ENCODE measurements at regions not wholly inside any gene's neighbourhood (a gene's known extent, or its start where the extent isn't known, plus 50 kb on each side); places are given as distances from the start of the nearest gene placed in this dataset.

DNA sequence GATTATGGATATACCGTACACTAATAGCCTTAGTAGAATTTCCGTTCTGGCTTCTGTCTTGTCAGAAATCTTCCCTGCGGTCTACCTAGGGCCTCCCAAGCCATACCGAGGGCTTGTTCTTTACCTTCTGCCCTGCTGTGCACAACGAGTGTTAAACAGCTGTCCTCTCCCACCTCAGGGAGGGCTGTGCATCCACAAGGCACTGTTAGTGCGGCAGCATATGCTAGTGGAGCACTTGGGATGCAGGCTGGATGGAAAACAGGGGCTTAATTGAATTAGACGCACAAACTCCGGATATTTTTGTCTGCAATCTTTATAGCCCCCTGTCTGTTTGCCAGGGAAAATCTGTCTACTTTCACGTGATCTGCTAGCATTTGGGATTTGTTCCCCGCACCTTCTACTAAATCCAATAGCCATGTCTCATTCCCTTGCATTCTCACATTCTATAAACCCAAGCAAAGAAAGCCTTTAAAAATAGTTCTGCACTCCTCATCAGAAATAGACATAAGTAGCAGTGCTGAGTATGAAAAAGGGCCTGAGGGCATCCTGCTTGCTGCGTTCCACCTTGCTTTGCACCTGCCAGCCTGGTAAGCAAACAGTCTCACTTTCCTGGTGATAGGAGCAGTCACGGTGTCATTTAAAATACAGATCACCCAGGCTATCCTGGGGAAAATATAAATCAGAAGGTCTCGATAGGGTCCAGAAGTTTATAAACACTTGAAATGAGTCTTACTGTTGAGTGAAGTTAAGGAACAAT lies 382.6 kb downstream of the RASEF start:
- Mint-ChIP-seq H3K27me3 (ENCODE audit: low read depth) (no peaks in the 10 kb centered on the region), H3K4me1 (no peaks in the 10 kb centered on the region), H3K27ac (ENCODE audit: unreplicated experiment) (no peak overlapping the region), H3K36me3 (ENCODE audit: low read depth) (no peaks in the 10 kb centered on the region), H3K9me3 (peaks cover 2% of the 10 kb centered on the region), H3K4me3 (no peak overlapping the region)
- DNase-seq (ENCODE audit: low read depth, low spot score), result no peak
- TF ChIP-seq, protein P1, sequence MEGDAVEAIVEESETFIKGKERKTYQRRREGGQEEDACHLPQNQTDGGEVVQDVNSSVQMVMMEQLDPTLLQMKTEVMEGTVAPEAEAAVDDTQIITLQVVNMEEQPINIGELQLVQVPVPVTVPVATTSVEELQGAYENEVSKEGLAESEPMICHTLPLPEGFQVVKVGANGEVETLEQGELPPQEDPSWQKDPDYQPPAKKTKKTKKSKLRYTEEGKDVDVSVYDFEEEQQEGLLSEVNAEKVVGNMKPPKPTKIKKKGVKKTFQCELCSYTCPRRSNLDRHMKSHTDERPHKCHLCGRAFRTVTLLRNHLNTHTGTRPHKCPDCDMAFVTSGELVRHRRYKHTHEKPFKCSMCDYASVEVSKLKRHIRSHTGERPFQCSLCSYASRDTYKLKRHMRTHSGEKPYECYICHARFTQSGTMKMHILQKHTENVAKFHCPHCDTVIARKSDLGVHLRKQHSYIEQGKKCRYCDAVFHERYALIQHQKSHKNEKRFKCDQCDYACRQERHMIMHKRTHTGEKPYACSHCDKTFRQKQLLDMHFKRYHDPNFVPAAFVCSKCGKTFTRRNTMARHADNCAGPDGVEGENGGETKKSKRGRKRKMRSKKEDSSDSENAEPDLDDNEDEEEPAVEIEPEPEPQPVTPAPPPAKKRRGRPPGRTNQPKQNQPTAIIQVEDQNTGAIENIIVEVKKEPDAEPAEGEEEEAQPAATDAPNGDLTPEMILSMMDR (conservative IDR thresholded peaks at IDR 0.05), result no peak

DNA sequence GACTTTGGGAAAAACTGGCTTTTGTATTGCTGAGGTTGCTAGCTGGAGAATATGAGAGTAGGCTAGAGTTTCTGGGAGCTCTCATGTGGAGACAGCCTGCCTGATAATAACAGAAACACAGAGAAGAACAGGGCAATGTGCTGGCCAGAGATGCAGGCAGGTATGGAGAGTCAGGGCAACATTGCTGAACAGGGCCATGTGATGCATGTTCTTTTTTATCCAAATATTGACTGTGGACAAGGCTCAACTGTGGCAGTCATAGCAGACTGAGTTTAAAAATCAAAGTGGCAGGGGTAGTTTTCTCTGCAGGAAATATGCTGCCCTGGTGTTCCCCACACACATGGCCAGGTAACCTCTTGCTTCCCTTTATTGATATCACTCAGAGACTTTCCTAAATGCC lies 381.1 kb downstream of the RASEF start:
- TF ChIP-seq, protein P1 (conservative IDR thresholded peaks at IDR 0.05), result no peak
- Mint-ChIP-seq H3K4me3 (no peak overlapping the region), H3K4me1 (no peaks in the 10 kb centered on the region), H3K27ac (ENCODE audit: unreplicated experiment) (no peak overlapping the region), H3K9me3 (peaks cover 2% of the 10 kb centered on the region), H3K27me3 (ENCODE audit: low read depth) (no peaks in the 10 kb centered on the region), H3K36me3 (ENCODE audit: low read depth) (no peaks in the 10 kb centered on the region)
- DNase-seq (ENCODE audit: low read depth, low spot score), result no peak

DNA sequence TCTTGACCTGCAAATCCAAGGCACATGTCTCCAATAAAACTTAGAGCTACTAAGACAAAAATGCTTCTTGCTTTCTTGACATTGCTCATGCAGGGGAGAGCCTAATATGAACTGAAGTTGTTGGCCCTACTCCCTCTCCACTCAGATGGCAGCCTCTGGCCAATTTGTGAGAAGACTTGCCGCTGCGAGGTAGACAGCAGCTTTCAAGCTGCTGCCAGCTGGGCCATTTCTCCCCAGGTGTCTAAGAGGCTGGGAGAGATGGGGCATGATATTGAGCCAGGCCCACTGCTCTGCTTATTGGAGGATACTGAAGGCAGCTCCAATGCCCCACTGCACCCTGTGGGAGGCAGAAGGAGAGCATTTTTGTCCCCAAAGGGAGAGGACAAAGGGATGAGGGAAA lies 380.5 kb downstream of the RASEF start:
- Mint-ChIP-seq H3K9me3 (peaks cover 2% of the 10 kb centered on the region), H3K36me3 (ENCODE audit: low read depth) (no peaks in the 10 kb centered on the region), H3K4me1 (no peaks in the 10 kb centered on the region), H3K27ac (ENCODE audit: unreplicated experiment) (no peak overlapping the region), H3K27me3 (ENCODE audit: low read depth) (no peaks in the 10 kb centered on the region), H3K4me3 (no peak overlapping the region)
- DNase-seq (ENCODE audit: low read depth, low spot score), result no peak
- TF ChIP-seq, protein P1 (conservative IDR thresholded peaks at IDR 0.05), result no peak

DNA sequence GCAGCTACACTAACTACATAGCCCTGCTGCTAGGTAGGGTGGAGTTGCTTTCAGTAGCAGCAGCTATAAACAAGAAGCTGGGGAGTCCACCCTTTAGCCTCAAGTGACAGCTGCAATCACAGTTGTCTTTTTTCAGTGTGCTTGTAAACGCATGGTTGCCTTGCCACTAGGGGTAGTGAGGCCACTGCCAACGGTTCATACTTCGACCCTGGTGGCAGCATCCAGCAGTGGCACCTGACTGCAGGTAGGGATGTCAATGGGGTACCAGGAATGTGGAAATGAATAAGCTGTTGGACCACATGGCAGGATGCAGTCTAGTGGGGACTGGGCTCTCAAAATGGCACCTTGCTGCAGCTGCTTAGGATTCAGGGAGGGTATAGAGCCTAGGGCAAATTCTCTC lies 367.2 kb downstream of the RASEF start:
- Mint-ChIP-seq H3K9me3 (peaks cover 7% of the 10 kb centered on the region), H3K36me3 (ENCODE audit: low read depth) (no peaks in the 10 kb centered on the region), H3K4me1 (no peaks in the 10 kb centered on the region), H3K4me3 (no peak overlapping the region), H3K27me3 (ENCODE audit: low read depth) (no peaks in the 10 kb centered on the region), H3K27ac (ENCODE audit: unreplicated experiment) (no peak overlapping the region)
- DNase-seq (ENCODE audit: low read depth, low spot score), result no peak
- TF ChIP-seq, protein P1 (conservative IDR thresholded peaks at IDR 0.05), result no peak

DNA sequence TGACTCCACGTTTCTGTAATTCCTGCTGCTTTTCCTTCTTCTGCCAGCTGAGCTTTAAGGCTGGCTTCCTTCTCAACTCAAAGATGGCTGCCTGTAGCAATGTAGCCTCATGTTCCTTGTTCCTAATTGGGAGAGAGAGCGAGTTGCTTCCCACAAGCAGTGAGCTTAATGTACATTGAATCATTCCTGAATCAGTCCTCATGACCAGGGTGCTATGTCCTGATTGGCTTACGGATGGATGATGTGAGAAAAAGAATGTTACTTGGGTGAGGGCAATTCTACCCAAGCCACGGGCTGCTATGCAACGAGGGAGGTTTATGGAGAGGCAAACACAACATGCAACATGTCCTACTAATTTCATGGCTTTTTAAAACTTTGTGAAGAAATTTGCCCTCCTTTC lies 356.2 kb downstream of the RASEF start:
- Mint-ChIP-seq H3K27ac (ENCODE audit: unreplicated experiment) (no peak overlapping the region), H3K36me3 (ENCODE audit: low read depth) (no peaks in the 10 kb centered on the region), H3K4me1 (no peaks in the 10 kb centered on the region), H3K9me3 (peaks cover 5% of the 10 kb centered on the region), H3K4me3 (no peak overlapping the region), H3K27me3 (ENCODE audit: low read depth) (no peaks in the 10 kb centered on the region)
- no peak for DNase-seq (ENCODE audit: low read depth, low spot score)
- TF ChIP-seq, protein P1 (conservative IDR thresholded peaks at IDR 0.05), result no peak

Measured in neural crest cell (in vitro differentiated cells).